Glutamatergic neuron (in vitro differentiated cells): ENCODE measurements at regions not wholly inside any gene's neighbourhood (a gene's known extent, or its start where the extent isn't known, plus 50 kb on each side); places are given as distances from the start of the nearest gene placed in this dataset.

Experiments used
- DNase-seq: peaks from one replicate; pipeline ENCODE4 v3.0.0; 2022
- H3K27ac Mint-ChIP-seq: one replicate; pipeline ENCODE4 v1.8.0; 2020; ENCODE audit warnings: mild to moderate bottlenecking, mixed read lengths, inconsistent platforms; ENCODE audit not compliant: unreplicated experiment
- H3K27me3 Mint-ChIP-seq: one replicate; pipeline ENCODE4 v1.8.0; 2020; ENCODE audit warnings: mild to moderate bottlenecking, moderate library complexity, mixed read lengths, inconsistent platforms; ENCODE audit not compliant: unreplicated experiment
- H3K36me3 Mint-ChIP-seq: one replicate; pipeline ENCODE4 v1.8.0; 2020; ENCODE audit warnings: mild to moderate bottlenecking, mixed read lengths, inconsistent platforms; ENCODE audit not compliant: unreplicated experiment
- H3K4me1 Mint-ChIP-seq: one replicate; pipeline ENCODE4 v1.8.0; 2020; ENCODE audit warnings: mild to moderate bottlenecking, low read depth, mixed read lengths, inconsistent platforms; ENCODE audit not compliant: unreplicated experiment
- H3K4me3 Mint-ChIP-seq: one replicate; pipeline ENCODE4 v1.8.0; 2020; ENCODE audit warnings: mild to moderate bottlenecking, mixed read lengths, inconsistent platforms; ENCODE audit not compliant: unreplicated experiment
- H3K9me3 Mint-ChIP-seq: one replicate; pipeline ENCODE4 v1.8.0; 2020; ENCODE audit warnings: mild to moderate bottlenecking, moderate library complexity, mixed read lengths, inconsistent platforms; ENCODE audit not compliant: unreplicated experiment
- CTCF ChIP-seq: fragments of 200-600 bp; sonication (generic); IDR thresholded peaks from one replicate; pipeline ENCODE4 v1.5.0; 2021; ENCODE audit not compliant: partially characterized antibody, unreplicated experiment

- TF ChIP-seq CTCF = no peak
- no peaks in the 10 kb centered on the region for H3K36me3 Mint-ChIP-seq
- no peaks in the 10 kb centered on the region for H3K4me1 Mint-ChIP-seq
- H3K27me3 Mint-ChIP-seq = no peaks in the 10 kb centered on the region
- H3K4me3 Mint-ChIP-seq = no peak overlapping the region
- DNase-seq = no peak
- H3K9me3 Mint-ChIP-seq = no peaks in the 10 kb centered on the region
- no peak overlapping the region for H3K27ac Mint-ChIP-seq
Measured at GRCh38 chr4:133598779-133599178, 449.7 kb downstream of the PCDH10 start.

GRCh38 chr4:133597251-133597650 is 448.2 kb downstream of the PCDH10 start:
- Mint-ChIP-seq H3K27ac (no peak overlapping the region), H3K9me3 (no peaks in the 10 kb centered on the region), H3K4me3 (no peak overlapping the region), H3K27me3 (no peaks in the 10 kb centered on the region), H3K4me1 (no peaks in the 10 kb centered on the region), H3K36me3 (no peaks in the 10 kb centered on the region)
- no peak for TF ChIP-seq CTCF
- DNase-seq = no peak

- no peak overlapping the region for H3K27ac Mint-ChIP-seq
Measured at GRCh38 chr4:133596459-133596858, 447.4 kb downstream of the PCDH10 start.

GRCh38 chr4:133594390-133595207 is 445.5 kb downstream of the PCDH10 start:
- TF ChIP-seq CTCF = no peak
- Mint-ChIP-seq H3K27ac (no peak overlapping the region), H3K36me3 (no peaks in the 10 kb centered on the region), H3K4me1 (no peaks in the 10 kb centered on the region), H3K9me3 (no peaks in the 10 kb centered on the region), H3K27me3 (no peaks in the 10 kb centered on the region), H3K4me3 (no peak overlapping the region)
- no peak for DNase-seq

More at GRCh38 chr4:133596459-133596858, 447.4 kb downstream of the PCDH10 start:
- no peak for DNase-seq
- Mint-ChIP-seq H3K27me3 (no peaks in the 10 kb centered on the region), H3K9me3 (no peaks in the 10 kb centered on the region), H3K4me1 (no peaks in the 10 kb centered on the region), H3K36me3 (no peaks in the 10 kb centered on the region), H3K4me3 (no peak overlapping the region)
- no peak for TF ChIP-seq CTCF

- Mint-ChIP-seq H3K4me3 (no peak overlapping the region), H3K27me3 (no peaks in the 10 kb centered on the region), H3K27ac (no peak overlapping the region), H3K36me3 (no peaks in the 10 kb centered on the region), H3K4me1 (no peaks in the 10 kb centered on the region), H3K9me3 (no peaks in the 10 kb centered on the region)
- DNase-seq = no peak
- TF ChIP-seq CTCF = no peak
Measured at GRCh38 chr4:133593764-133594163, 444.7 kb downstream of the PCDH10 start.
